ENCODE measurements at regions not wholly inside any gene's neighbourhood (a gene's known extent, or its start where the extent isn't known, plus 50 kb on each side); places are given as distances from the start of the nearest gene placed in this dataset.

DNA sequence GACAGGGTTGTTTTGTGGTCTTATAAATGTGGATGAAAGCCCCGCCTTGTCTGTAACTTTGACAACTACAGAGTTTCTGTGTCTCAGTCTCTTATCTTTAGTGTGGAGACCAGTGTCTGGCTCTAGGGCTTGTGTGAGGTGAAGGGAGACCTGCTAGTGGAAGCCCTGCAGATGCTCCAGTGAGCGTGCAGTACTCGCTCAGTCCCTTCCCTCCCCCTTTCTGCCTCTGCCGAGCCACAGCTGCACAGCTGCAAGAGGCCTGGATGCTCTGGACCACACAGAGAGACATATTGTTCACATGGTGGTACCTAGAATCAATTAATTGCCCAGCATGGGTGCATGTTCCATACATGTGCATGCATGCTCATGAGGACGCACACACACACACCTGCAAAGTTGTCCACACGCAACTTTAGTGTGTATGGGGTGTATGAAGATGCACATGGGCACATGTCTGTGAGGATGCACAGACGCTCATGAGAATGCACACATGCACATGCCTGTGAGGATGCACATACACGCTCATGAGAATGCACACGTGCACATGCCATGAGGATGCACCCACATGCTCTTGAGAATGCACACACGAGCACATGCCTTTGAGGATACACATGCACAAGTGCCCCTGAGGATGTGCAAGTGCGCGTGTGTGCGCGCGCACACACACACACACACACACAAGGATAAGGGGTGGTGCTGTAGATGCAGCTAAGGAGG lies 282.1 kb upstream of the HS6ST1 start:
- TF ChIP-seq, protein P1, sequence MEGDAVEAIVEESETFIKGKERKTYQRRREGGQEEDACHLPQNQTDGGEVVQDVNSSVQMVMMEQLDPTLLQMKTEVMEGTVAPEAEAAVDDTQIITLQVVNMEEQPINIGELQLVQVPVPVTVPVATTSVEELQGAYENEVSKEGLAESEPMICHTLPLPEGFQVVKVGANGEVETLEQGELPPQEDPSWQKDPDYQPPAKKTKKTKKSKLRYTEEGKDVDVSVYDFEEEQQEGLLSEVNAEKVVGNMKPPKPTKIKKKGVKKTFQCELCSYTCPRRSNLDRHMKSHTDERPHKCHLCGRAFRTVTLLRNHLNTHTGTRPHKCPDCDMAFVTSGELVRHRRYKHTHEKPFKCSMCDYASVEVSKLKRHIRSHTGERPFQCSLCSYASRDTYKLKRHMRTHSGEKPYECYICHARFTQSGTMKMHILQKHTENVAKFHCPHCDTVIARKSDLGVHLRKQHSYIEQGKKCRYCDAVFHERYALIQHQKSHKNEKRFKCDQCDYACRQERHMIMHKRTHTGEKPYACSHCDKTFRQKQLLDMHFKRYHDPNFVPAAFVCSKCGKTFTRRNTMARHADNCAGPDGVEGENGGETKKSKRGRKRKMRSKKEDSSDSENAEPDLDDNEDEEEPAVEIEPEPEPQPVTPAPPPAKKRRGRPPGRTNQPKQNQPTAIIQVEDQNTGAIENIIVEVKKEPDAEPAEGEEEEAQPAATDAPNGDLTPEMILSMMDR (conservative IDR thresholded peaks at IDR 0.05 in 1 of 2, IDR thresholded peaks at IDR 0.05 in 1 of 2; ENCODE audit: low read depth in 1 of 2, low read length in 2 of 2): no peak
- TF ChIP-seq EZH2 (IDR thresholded peaks at IDR 0.05; ENCODE audit: low read length, missing control alignments): no peak
